B cell (primary cell): ENCODE measurements at regions not wholly inside any gene's neighbourhood (a gene's known extent, or its start where the extent isn't known, plus 50 kb on each side); places are given as distances from the start of the nearest gene placed in this dataset.

Experiments
- ATAC-seq: fragments of 200-7000 bp; cut with Tn5 transposase; one replicate; pipeline ENCODE4 v1.10.0; 2021; ENCODE audit warnings: low read depth, mild to moderate bottlenecking, moderate number of reproducible peaks, moderate library complexity
- CTCF ChIA-PET: fragments of 350-600 bp; sonication (Branson Sonifier 250); formaldehyde crosslinking; loops from one replicate; lab custom pipeline; 2021; ENCODE audit warnings: antibody characterized with exemption, inconsistent platforms; lab: Charles Lee
- POLR2A ChIA-PET: fragments of 350-600 bp; sonication (Branson Sonifier 250); formaldehyde crosslinking; loops from one replicate; lab custom pipeline; 2021; ENCODE audit warnings: antibody characterized with exemption; lab: Charles Lee
- DNase-seq: peaks from one replicate; pipeline ENCODE4 v3.0.0; 2013
- H2AFZ ChIP-seq: 2 replicates; pipeline ENCODE4 v1.6.1; 2012; ENCODE audit warnings: mild to moderate bottlenecking, low read depth, low read length; ENCODE audit not compliant: insufficient read depth, poor library complexity, severe bottlenecking
- H3K27ac ChIP-seq, 2 donors: 1 replicate in 1 of 2; 2 replicates in 1 of 2; pipeline ENCODE4 v1.5.1; 2012 to 2013; ENCODE audit warnings: low read length in 2 of 2, mild to moderate bottlenecking in 2 of 2, moderate library complexity in 1 of 2
- H3K27me3 ChIP-seq, 4 experiments: fragments of 200-600 bp in 1 of 4; sonication (generic) in 1 of 4; replicated peaks in 1 of 4; 1 replicate in 2 of 4; 2 replicates in 2 of 4; pipeline versions ENCODE4 v1.6.1 to v1.7.0; 2013 to 2016; ENCODE audit warnings: low read length in 3 of 4, mild to moderate bottlenecking in 2 of 4, mixed read lengths in 1 of 4, moderate library complexity in 1 of 4; ENCODE audit not compliant: insufficient read depth in 4 of 4, control insufficient read depth in 3 of 4; ENCODE audit errors: control extremely low read depth in 1 of 4
- H3K36me3 ChIP-seq, 2 experiments: replicated peaks in 1 of 2; 1 replicate in 1 of 2; 2 replicates in 1 of 2; pipeline versions ENCODE4 v1.6.1 to v1.7.1; 2013; ENCODE audit warnings: low read length in 1 of 2; ENCODE audit not compliant: insufficient read depth in 2 of 2, control insufficient read depth in 1 of 2; ENCODE audit errors: control extremely low read depth in 1 of 2, extremely low read depth in 1 of 2
- H3K4me1 ChIP-seq, 2 donors: fragments of 200-600 bp in 1 of 2; sonication (generic) in 1 of 2; 1 replicate in 1 of 2; 2 replicates in 1 of 2; pipeline versions ENCODE4 v1.5.1 to v1.6.1; 2013 to 2017; ENCODE audit warnings: low read length in 2 of 2; ENCODE audit not compliant: control insufficient read depth in 2 of 2, insufficient read depth in 2 of 2
- H3K4me2 ChIP-seq: replicated peaks from 2 replicates; pipeline ENCODE3; 2012; ENCODE audit warnings: mild to moderate bottlenecking, low read depth, low read length; ENCODE audit not compliant: poor library complexity, severe bottlenecking
- H3K4me3 ChIP-seq, 5 experiments: fragments of 200-600 bp in 1 of 5; sonication (generic) in 1 of 5; 1 replicate in 3 of 5; 2 replicates in 2 of 5; pipeline versions ENCODE4 v1.5.1 to v1.7.0; 2011 to 2016; ENCODE audit warnings: low read length in 4 of 5, mild to moderate bottlenecking in 4 of 5, low read depth in 2 of 5, control low read depth in 1 of 5, moderate library complexity in 1 of 5; ENCODE audit not compliant: insufficient read depth in 1 of 5; ENCODE audit errors: control extremely low read depth in 1 of 5, extremely low read depth in 1 of 5
- H3K79me2 ChIP-seq: fragments of 200-600 bp; sonication (generic); one replicate; pipeline ENCODE4 v1.6.0; 2016; ENCODE audit warnings: low read length; ENCODE audit not compliant: control insufficient read depth, insufficient read depth
- H3K9ac ChIP-seq: fragments of 200-600 bp; sonication (generic); 2 replicates; pipeline ENCODE4 v1.6.1; 2017; ENCODE audit warnings: mild to moderate bottlenecking, low read length, moderate library complexity
- H3K9me3 ChIP-seq, 3 donors: one replicate each; pipeline versions ENCODE4 v1.6.1 to v1.7.1; 2013; ENCODE audit warnings: low read length in 2 of 3; ENCODE audit not compliant: control insufficient read depth in 2 of 3, insufficient read depth in 1 of 3; ENCODE audit errors: control extremely low read depth in 1 of 3
- H4K20me1 ChIP-seq: 2 replicates; pipeline ENCODE4 v1.6.0; 2012; ENCODE audit warnings: mild to moderate bottlenecking, low read length; ENCODE audit not compliant: insufficient read depth, control insufficient read depth, poor library complexity, severe bottlenecking
- H3K27ac Mint-ChIP-seq: one replicate; pipeline ENCODE4 v1.8.0; 2021; ENCODE audit warnings: mixed read lengths
- H3K27me3 Mint-ChIP-seq: one replicate; pipeline ENCODE4 v1.8.0; 2021; ENCODE audit warnings: mixed read lengths
- H3K4me1 Mint-ChIP-seq: one replicate; pipeline ENCODE4 v1.8.0; 2021; ENCODE audit warnings: mixed read lengths
- H3K4me3 Mint-ChIP-seq: one replicate; pipeline ENCODE4 v1.8.0; 2021; ENCODE audit warnings: mixed read lengths
- H3K9me3 Mint-ChIP-seq: one replicate; pipeline ENCODE4 v1.8.0; 2022; ENCODE audit warnings: mixed read lengths; ENCODE audit not compliant: insufficient read depth
- CTCF ChIP-seq: fragments of 200-600 bp; IDR thresholded peaks from one replicate; pipeline ENCODE4 v1.8.0; 2022; ENCODE audit warnings: antibody characterized with exemption, mild to moderate bottlenecking
- EZH2 ChIP-seq: IDR thresholded peaks from 2 replicates; pipeline ENCODE4 v1.6.1; 2012; ENCODE audit warnings: borderline replicate concordance, low read depth, mild to moderate bottlenecking, moderate library complexity, low read length; ENCODE audit not compliant: insufficient read depth, poor library complexity, severe bottlenecking
- WGBS: methylation state at CpG from one replicate; pipeline ENCODE4 v1.1.5; 2013; ENCODE audit warnings: missing lambda C conversion rate; ENCODE audit not compliant: insufficient coverage; 5-methylcytosine and 5-hydroxymethylcytosine counted together
- intact Hi-C: fragments of 100-400 bp; cut with micrococcal nuclease; formaldehyde crosslinking; loops from one replicate; pipeline ENCODE4 v1.10.0; 2022

GRCh38 chr1:60895701-60896100, 186.7 kb upstream of the NFIA start:
- Histone ChIP-seq H3K4me2 (no peak overlapping the region), H3K4me3 (no peak overlapping the region), H3K4me1 (no peaks in the 10 kb centered on the region), H2AFZ (no peak overlapping the region), H3K9ac (no peak overlapping the region), H3K9me3 (no peaks in the 10 kb centered on the region), H3K36me3 (no peaks in the 10 kb centered on the region), H3K79me2 (no peaks in the 10 kb centered on the region), H3K27ac (no peak overlapping the region), H4K20me1 (no peaks in the 10 kb centered on the region), H3K27me3 (no peaks in the 10 kb centered on the region)
- no CpG with 5 or more reads among the region's 3 CpGs for WGBS
- intact Hi-C loops, result no loop called here
- no peak for DNase-seq
- Mint-ChIP-seq H3K4me1 (no peaks in the 10 kb centered on the region), H3K4me3 (no peak overlapping the region), H3K27me3 (peaks cover 5% of the 10 kb centered on the region), H3K9me3 (no peaks in the 10 kb centered on the region), H3K27ac (no peak overlapping the region)
- POLR2A ChIA-PET, result no interaction called here
- no peak for TF ChIP-seq EZH2
- TF ChIP-seq CTCF, result no peak
- ATAC-seq, result no peak
- CTCF ChIA-PET, result no interaction called here

GRCh38 chr1:60895252-60895651, 187.1 kb upstream of the NFIA start:
- WGBS, result no CpG with 5 or more reads among the region's 6 CpGs
- TF ChIP-seq CTCF (no peak), EZH2 (no peak)
- Mint-ChIP-seq H3K27ac (no peak overlapping the region), H3K4me1 (no peaks in the 10 kb centered on the region), H3K4me3 (no peak overlapping the region), H3K9me3 (no peaks in the 10 kb centered on the region), H3K27me3 (peaks cover 5% of the 10 kb centered on the region)
- Histone ChIP-seq H3K4me1 (no peaks in the 10 kb centered on the region), H2AFZ (no peak overlapping the region), H3K4me2 (no peak overlapping the region), H3K9ac (no peak overlapping the region), H3K79me2 (no peaks in the 10 kb centered on the region), H3K4me3 (no peak overlapping the region), H3K9me3 (no peaks in the 10 kb centered on the region), H3K27me3 (no peaks in the 10 kb centered on the region), H3K27ac (no peak overlapping the region), H4K20me1 (no peaks in the 10 kb centered on the region), H3K36me3 (no peaks in the 10 kb centered on the region)
- intact Hi-C loops, result no loop called here
- POLR2A ChIA-PET, result no interaction called here
- ATAC-seq (no peak), DNase-seq (no peak)
- CTCF ChIA-PET, result no interaction called here
